ENCODE measurements at regions not wholly inside any gene's neighbourhood (a gene's known extent, or its start where the extent isn't known, plus 50 kb on each side); places are given as distances from the start of the nearest gene placed in this dataset.
"Not testable (repeated sequence)": the region's sequence is repeated elsewhere in the genome, so short reads cannot be mapped to it uniquely, and the experiment has no call there.

- Histone ChIP-seq H3K4me3 (ENCODE audit: low read depth, low read length, poor library complexity, severe bottlenecking) (no peak overlapping the region), H3K36me3 (ENCODE audit: insufficient read depth, low read length, poor library complexity, severe bottlenecking) (no peaks in the 10 kb centered on the region), H3K4me1 (ENCODE audit: insufficient read depth, low read length, poor library complexity, severe bottlenecking) (no peaks in the 10 kb centered on the region), H3K9me3 (ENCODE audit: low read depth, low read length, poor library complexity, severe bottlenecking) (no peaks in the 10 kb centered on the region), H3K27ac (ENCODE audit: low read depth, low read length, poor library complexity, severe bottlenecking) (no peak overlapping the region), H3K27me3 (replicated peaks; ENCODE audit: insufficient read depth, low read depth, low read length, poor library complexity) (no peaks in the 10 kb centered on the region)
- no peak for DNase-seq (ENCODE audit: low spot score)
- ChIA-PET CTCF (no interaction called here), POLR2A (ENCODE audit: low non-redundant PET) (no interaction called here)
- intact Hi-C loops (cut with micrococcal nuclease; ENCODE audit: unreplicated experiment), result no loop called here
- TF ChIP-seq EZH2 (IDR thresholded peaks at IDR 0.05; ENCODE audit: borderline replicate concordance, low read depth, low read length, poor library complexity, severe bottlenecking) (no peak), CTCF (conservative IDR thresholded peaks at IDR 0.05; ENCODE audit: low read depth, low read length) (no peak)
- BruUV-seq (replicated peaks), result no TSS peak
Observed at GRCh38 chr3:174482541-174482940, 376.6 kb upstream of the NAALADL2 start.

- Histone ChIP-seq H3K9me3 (ENCODE audit: low read depth, low read length, poor library complexity, severe bottlenecking) (no peaks in the 10 kb centered on the region), H3K27ac (ENCODE audit: low read depth, low read length, poor library complexity, severe bottlenecking) (no peak overlapping the region), H3K36me3 (ENCODE audit: insufficient read depth, low read length, poor library complexity, severe bottlenecking) (no peaks in the 10 kb centered on the region), H3K4me3 (ENCODE audit: low read depth, low read length, poor library complexity, severe bottlenecking) (no peak overlapping the region), H3K4me1 (ENCODE audit: insufficient read depth, low read length, poor library complexity, severe bottlenecking) (no peaks in the 10 kb centered on the region), H3K27me3 (replicated peaks; ENCODE audit: insufficient read depth, low read depth, low read length, poor library complexity) (no peaks in the 10 kb centered on the region)
- TF ChIP-seq CTCF (conservative IDR thresholded peaks at IDR 0.05; ENCODE audit: low read depth, low read length) (no peak), EZH2 (IDR thresholded peaks at IDR 0.05; ENCODE audit: borderline replicate concordance, low read depth, low read length, poor library complexity, severe bottlenecking) (no peak)
- BruUV-seq (replicated peaks), result no TSS peak
- ChIA-PET CTCF (no interaction called here), POLR2A (ENCODE audit: low non-redundant PET) (no interaction called here)
- DNase-seq (ENCODE audit: low spot score), result no peak
- intact Hi-C loops (cut with micrococcal nuclease; ENCODE audit: unreplicated experiment), result no loop called here
Observed at GRCh38 chr3:174483254-174483653, 375.9 kb upstream of the NAALADL2 start.

GRCh38 chr3:174483856-174484255, 375.3 kb upstream of the NAALADL2 start:
- POLR2A ChIA-PET (ENCODE audit: low non-redundant PET), result not testable (repeated sequence)

GRCh38 chr3:174488527-174488926, 370.6 kb upstream of the NAALADL2 start:
- Histone ChIP-seq H3K27ac (ENCODE audit: low read depth, low read length, poor library complexity, severe bottlenecking) (no peak overlapping the region), H3K9me3 (ENCODE audit: low read depth, low read length, poor library complexity, severe bottlenecking) (no peaks in the 10 kb centered on the region), H3K27me3 (replicated peaks; ENCODE audit: insufficient read depth, low read depth, low read length, poor library complexity) (no peaks in the 10 kb centered on the region), H3K4me3 (ENCODE audit: low read depth, low read length, poor library complexity, severe bottlenecking) (no peak overlapping the region), H3K36me3 (ENCODE audit: insufficient read depth, low read length, poor library complexity, severe bottlenecking) (no peaks in the 10 kb centered on the region), H3K4me1 (ENCODE audit: insufficient read depth, low read length, poor library complexity, severe bottlenecking) (no peaks in the 10 kb centered on the region)
- BruUV-seq (replicated peaks), result no TSS peak
- intact Hi-C loops (cut with micrococcal nuclease; ENCODE audit: unreplicated experiment), result no loop called here
- no peak for TF ChIP-seq CTCF (conservative IDR thresholded peaks at IDR 0.05; ENCODE audit: low read depth, low read length)
- no peak for TF ChIP-seq EZH2 (IDR thresholded peaks at IDR 0.05; ENCODE audit: borderline replicate concordance, low read depth, low read length, poor library complexity, severe bottlenecking)
- ChIA-PET POLR2A (ENCODE audit: low non-redundant PET) (no interaction called here), CTCF (no interaction called here)
- DNase-seq (ENCODE audit: low spot score), result no peak

More at GRCh38 chr3:174483856-174484255, 375.3 kb upstream of the NAALADL2 start:
- BruUV-seq (replicated peaks); H3K36me3 ChIP-seq (ENCODE audit: insufficient read depth, low read length, poor library complexity, severe bottlenecking); H3K9me3 ChIP-seq (ENCODE audit: low read depth, low read length, poor library complexity, severe bottlenecking); intact Hi-C loops (cut with micrococcal nuclease; ENCODE audit: unreplicated experiment); CTCF ChIA-PET; H3K27me3 ChIP-seq (replicated peaks; ENCODE audit: insufficient read depth, low read depth, low read length, poor library complexity); DNase-seq (ENCODE audit: low spot score); H3K4me3 ChIP-seq (ENCODE audit: low read depth, low read length, poor library complexity, severe bottlenecking); H3K4me1 ChIP-seq (ENCODE audit: insufficient read depth, low read length, poor library complexity, severe bottlenecking); H3K27ac ChIP-seq (ENCODE audit: low read depth, low read length, poor library complexity, severe bottlenecking): not testable (repeated sequence)

Measured in A673 (cell line).